Pancreas (tissue), 10 donors: ENCODE measurements at regions not wholly inside any gene's neighbourhood (a gene's known extent, or its start where the extent isn't known, plus 50 kb on each side); places are given as distances from the start of the nearest gene placed in this dataset.
A peak's percentile ranks its signal among the peaks of the same experiment; 100 is the strongest.

Source experiments
- ATAC-seq, 4 donors: fragments of 200-7000 bp; cut with Tn5 transposase; one replicate each; pipeline versions ENCODE4 v1.8.0 to v1.9.1; 2020; ENCODE audit warnings: mild to moderate bottlenecking in 4 of 4, moderate library complexity in 4 of 4
- DNase-seq, 6 donors: peaks; one replicate each; pipeline ENCODE4 v3.0.0-alpha.2; 2020
- FAIRE-seq: peaks from 2 replicates; lab custom pipeline; 2012; peaks lifted over from hg19 to GRCh38; lab: Jason Lieb, UNC
- H3K27ac ChIP-seq, 4 donors: fragments of 200-600 bp; sonication (generic); 1 replicate in 3 of 4; 2 replicates in 1 of 4; pipeline versions ENCODE4 v1.5.0 to v1.8.0; 2020
- H3K27me3 ChIP-seq, 4 donors: fragments of 200-600 bp; one replicate each; pipeline ENCODE4 v1.8.0; 2021
- H3K36me3 ChIP-seq, 3 donors: fragments of 200-600 bp; sonication (generic) in 1 of 3; one replicate each; pipeline versions ENCODE4 v1.5.0 to v1.8.0; 2020 to 2021
- H3K4me1 ChIP-seq, 3 donors: fragments of 200-600 bp; one replicate each; pipeline ENCODE4 v1.8.0; 2021
- H3K4me3 ChIP-seq, 4 donors: fragments of 200-600 bp; sonication (generic) in 2 of 4; one replicate each; pipeline versions ENCODE4 v1.5.0 to v1.8.0; 2020 to 2021
- H3K9me3 ChIP-seq, 4 donors: fragments of 200-600 bp; one replicate each; pipeline ENCODE4 v1.8.0; 2021
- WGBS, 2 donors: extraction: QIAGEN DNeasy Blood & Tissue Kit; methylation state at CpG; one replicate each; pipeline ENCODE4 v1.1.7; 2013; 5-methylcytosine and 5-hydroxymethylcytosine counted together
- intact Hi-C, 3 donors: fragments of 100-400 bp; cut with DNase I; formaldehyde crosslinking; loops; one replicate each; pipeline versions ENCODE4 v1.11.1 to v1.14.2; 2022
- TF ChIP-seq, protein P1 (sequence below), 4 donors: fragments of 200-600 bp; sonication (generic) in 3 of 4; IDR thresholded peaks; one replicate each; pipeline versions ENCODE4 v1.5.0 to v1.8.0; 2021; ENCODE audit warnings: antibody characterized with exemption in 4 of 4
- donor health status: healthy with polysubstance abuse.
- donor health status: DM: no; HTN: no; CAD: no; lungs with moderate emphysema.
- donor health status: DM: no; HTN: no; CAD: no.
- donor health status: control.
- donor health status: control.
- donor health status: Bipolar disorder and iron deficiency.
- donor health status: DM: yes; HTN: yes; CAD: no.
- donor health status: DM: no; HTN: no; CAD: no.
- donor health status: DM: no; HTN: no; CAD: no.
- donor health status: DM: yes; HTN: yes; CAD: no.

DNA sequence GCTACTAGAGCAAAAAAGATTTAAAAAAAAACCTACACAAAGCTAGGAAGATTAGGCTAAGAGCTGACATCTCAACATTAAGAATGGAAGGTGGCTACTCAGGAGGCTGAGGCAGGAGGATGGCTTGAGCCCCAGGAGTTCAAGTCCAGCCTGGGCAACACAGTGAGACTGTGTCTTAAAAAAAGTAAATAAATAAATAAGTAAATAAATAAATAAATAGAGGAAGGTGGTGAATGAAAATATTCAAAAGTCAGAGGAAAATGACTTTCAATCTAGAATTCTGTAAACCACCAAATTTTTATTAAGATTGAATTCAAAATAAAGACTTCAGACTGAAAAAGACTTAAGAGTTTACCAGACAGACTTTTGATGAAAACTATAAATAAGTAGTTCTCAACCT lies 50.9 kb upstream of the TMPRSS2 start:
- TF ChIP-seq, protein P1, sequence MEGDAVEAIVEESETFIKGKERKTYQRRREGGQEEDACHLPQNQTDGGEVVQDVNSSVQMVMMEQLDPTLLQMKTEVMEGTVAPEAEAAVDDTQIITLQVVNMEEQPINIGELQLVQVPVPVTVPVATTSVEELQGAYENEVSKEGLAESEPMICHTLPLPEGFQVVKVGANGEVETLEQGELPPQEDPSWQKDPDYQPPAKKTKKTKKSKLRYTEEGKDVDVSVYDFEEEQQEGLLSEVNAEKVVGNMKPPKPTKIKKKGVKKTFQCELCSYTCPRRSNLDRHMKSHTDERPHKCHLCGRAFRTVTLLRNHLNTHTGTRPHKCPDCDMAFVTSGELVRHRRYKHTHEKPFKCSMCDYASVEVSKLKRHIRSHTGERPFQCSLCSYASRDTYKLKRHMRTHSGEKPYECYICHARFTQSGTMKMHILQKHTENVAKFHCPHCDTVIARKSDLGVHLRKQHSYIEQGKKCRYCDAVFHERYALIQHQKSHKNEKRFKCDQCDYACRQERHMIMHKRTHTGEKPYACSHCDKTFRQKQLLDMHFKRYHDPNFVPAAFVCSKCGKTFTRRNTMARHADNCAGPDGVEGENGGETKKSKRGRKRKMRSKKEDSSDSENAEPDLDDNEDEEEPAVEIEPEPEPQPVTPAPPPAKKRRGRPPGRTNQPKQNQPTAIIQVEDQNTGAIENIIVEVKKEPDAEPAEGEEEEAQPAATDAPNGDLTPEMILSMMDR (IDR thresholded peaks at IDR 0.05), result no peak
- Histone ChIP-seq H3K36me3 (no peaks in the 10 kb centered on the region), H3K4me3 (no peak overlapping the region), H3K27me3 (no peaks in the 10 kb centered on the region), H3K9me3 (no peaks in the 10 kb centered on the region), H3K27ac (no peak overlapping the region), H3K4me1 (peaks cover 0 to 6% (median 0%) of the 10 kb centered on the region in 3 donors)
- intact Hi-C loops, result no loop called here
- DNase-seq, result no peak
- ATAC-seq, result no peak
- no peak for FAIRE-seq

DNA sequence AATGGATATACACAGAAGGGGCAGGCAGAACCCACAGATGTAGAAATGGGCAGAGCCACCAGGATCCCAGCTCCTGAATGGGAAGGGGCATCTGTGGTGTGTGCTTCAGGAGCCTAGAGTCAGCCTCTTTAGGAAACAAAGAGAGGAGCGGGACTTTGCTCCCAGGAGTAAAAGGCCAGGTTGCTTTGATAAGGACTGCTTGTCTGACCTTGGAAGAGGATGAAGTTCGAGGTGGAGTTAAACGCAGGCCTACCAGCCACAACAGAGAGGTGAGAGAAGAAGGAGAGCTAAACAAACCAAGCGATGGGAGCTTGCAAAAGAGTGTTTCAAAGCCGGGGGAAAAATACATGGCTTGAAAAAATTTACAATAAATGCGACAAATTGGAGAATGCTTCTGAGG lies 49.9 kb upstream of the TMPRSS2 start:
- FAIRE-seq (no peak), ATAC-seq (peak; percentile 60 to 90 (median 74)), DNase-seq (peak in 2 of 6 donors; percentile 35 to 38)
- Histone ChIP-seq H3K4me1 (peaks cover 0 to 6% (median 0%) of the 10 kb centered on the region in 3 donors), H3K27ac (no peak overlapping the region), H3K36me3 (no peaks in the 10 kb centered on the region), H3K9me3 (no peaks in the 10 kb centered on the region), H3K4me3 (no peak overlapping the region), H3K27me3 (no peaks in the 10 kb centered on the region)
- 33 to 43% methylated on average over 6 of the region's 6 CpGs for WGBS, 2 donors
- TF ChIP-seq, protein P1 (IDR thresholded peaks at IDR 0.05), result no peak
- intact Hi-C loops, result no loop called here
